ENCODE measurements at regions not wholly inside any gene's neighbourhood (a gene's known extent, or its start where the extent isn't known, plus 50 kb on each side); places are given as distances from the start of the nearest gene placed in this dataset.

DNA sequence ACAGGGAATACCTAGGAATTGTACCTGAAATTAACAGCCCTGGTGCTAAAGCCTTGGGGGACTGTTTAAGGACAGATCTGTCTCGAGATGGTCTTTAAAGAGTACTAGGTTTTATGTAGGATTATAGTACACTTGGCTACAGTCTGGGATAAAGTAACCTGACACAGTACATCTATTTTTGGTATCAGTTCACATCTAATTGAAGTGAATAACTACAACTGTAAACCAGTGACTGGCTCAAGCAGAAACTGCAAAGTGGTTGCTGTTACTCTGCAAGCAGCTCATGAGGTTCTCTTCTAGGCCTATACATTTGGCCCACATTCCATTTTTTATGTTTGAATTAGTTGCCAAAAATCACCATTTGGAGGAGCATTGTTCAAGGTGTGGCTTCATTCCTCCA lies 320.8 kb upstream of the USP25 start:
- Histone ChIP-seq H3K4me3 (ENCODE audit: low read length in 2 of 2) (no peak overlapping the region), H4K91ac (ENCODE audit: low read depth, low read length, poor library complexity) (no peak overlapping the region), H3K14ac (ENCODE audit: low read length) (no peak overlapping the region), H4K8ac (ENCODE audit: low read depth, low read length) (no peak overlapping the region), H2AFZ (ENCODE audit: low read length) (no peak overlapping the region), H3K4me1 (ENCODE audit: control insufficient read depth in 2 of 2, insufficient read depth in 1 of 2, low read depth in 1 of 2, low read length in 2 of 2) (peaks cover 0 to 8% of the 10 kb centered on the region in 2 donors), H3K27me3 (ENCODE audit: control insufficient read depth in 3 of 3, insufficient read depth in 3 of 3, low read depth in 1 of 3, low read length in 3 of 3) (no peaks in the 10 kb centered on the region), H3K18ac (ENCODE audit: low read length) (no peak overlapping the region), H2BK5ac (ENCODE audit: low read length) (no peak overlapping the region), H2BK15ac (ENCODE audit: low read length) (no peak overlapping the region), H3K23ac (ENCODE audit: low read depth, low read length, poor library complexity) (no peak overlapping the region), H3K9me3 (replicated peaks in 1 of 2; ENCODE audit: control insufficient read depth in 2 of 2, insufficient read depth in 1 of 2, low read depth in 1 of 2, low read length in 2 of 2) (peaks cover 0 to 5% of the 10 kb centered on the region in 2 donors), H2BK12ac (ENCODE audit: low read length) (no peak overlapping the region), H3K4ac (ENCODE audit: low read length) (no peak overlapping the region), H3K9ac (ENCODE audit: low read depth, low read length, poor library complexity) (no peak overlapping the region), H3K4me2 (ENCODE audit: insufficient read depth, low read length, poor library complexity, severe bottlenecking) (no peak overlapping the region), H3K79me1 (ENCODE audit: low read depth, low read length) (no peaks in the 10 kb centered on the region), H2AK5ac (ENCODE audit: low read depth, low read length) (no peak overlapping the region), H3K27ac (replicated peaks; ENCODE audit: low read length) (no peak overlapping the region), H2BK120ac (ENCODE audit: low read depth, low read length) (no peak overlapping the region), H3K36me3 (replicated peaks in 1 of 2; ENCODE audit: control insufficient read depth in 2 of 2, insufficient read depth in 2 of 2, low read length in 2 of 2) (no peaks in the 10 kb centered on the region)
- no peak for DNase-seq (ENCODE audit: low spot score)
- WGBS, 2 donors (ENCODE audit: extremely low coverage in 2 of 2, insufficient read length in 2 of 2, insufficient replicate concordance in 1 of 2) = no CpG with 5 or more reads among the region's 1 CpG

DNA sequence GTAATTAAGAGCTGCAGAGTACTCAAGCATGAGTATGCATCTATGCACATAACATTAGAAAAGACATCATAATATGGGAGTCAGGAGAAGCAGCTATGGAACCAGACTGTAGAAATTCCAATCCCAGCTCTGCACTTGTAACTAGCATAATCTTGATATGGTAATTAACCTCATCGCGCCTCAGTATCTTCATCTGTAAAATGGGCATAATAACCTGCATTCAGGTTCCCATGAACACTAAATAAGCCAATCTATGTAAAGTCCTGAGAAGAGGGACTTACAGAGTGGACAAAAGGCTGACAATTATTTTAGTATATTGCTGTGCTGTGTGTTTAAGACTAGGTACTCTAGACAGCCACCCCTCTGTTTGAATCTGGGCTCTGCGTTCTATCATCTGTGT lies 318.9 kb upstream of the USP25 start:
- Histone ChIP-seq H3K4me3 (ENCODE audit: low read length in 2 of 2) (no peak overlapping the region), H3K23ac (ENCODE audit: low read depth, low read length, poor library complexity) (no peak overlapping the region), H3K14ac (ENCODE audit: low read length) (no peak overlapping the region), H3K4me1 (ENCODE audit: control insufficient read depth in 2 of 2, insufficient read depth in 1 of 2, low read depth in 1 of 2, low read length in 2 of 2) (peaks cover 2 to 17% of the 10 kb centered on the region in 2 donors), H2BK12ac (ENCODE audit: low read length) (no peak overlapping the region), H3K27me3 (ENCODE audit: control insufficient read depth in 3 of 3, insufficient read depth in 3 of 3, low read depth in 1 of 3, low read length in 3 of 3) (no peaks in the 10 kb centered on the region), H3K9ac (ENCODE audit: low read depth, low read length, poor library complexity) (no peak overlapping the region), H2BK5ac (ENCODE audit: low read length) (no peak overlapping the region), H2BK120ac (ENCODE audit: low read depth, low read length) (no peak overlapping the region), H4K91ac (ENCODE audit: low read depth, low read length, poor library complexity) (no peak overlapping the region), H3K27ac (replicated peaks; ENCODE audit: low read length) (no peak overlapping the region), H2AK5ac (ENCODE audit: low read depth, low read length) (no peak overlapping the region), H3K79me1 (ENCODE audit: low read depth, low read length) (no peaks in the 10 kb centered on the region), H3K4ac (ENCODE audit: low read length) (no peak overlapping the region), H3K18ac (ENCODE audit: low read length) (no peak overlapping the region), H2BK15ac (ENCODE audit: low read length) (no peak overlapping the region), H3K9me3 (replicated peaks in 1 of 2; ENCODE audit: control insufficient read depth in 2 of 2, insufficient read depth in 1 of 2, low read depth in 1 of 2, low read length in 2 of 2) (peaks cover 0 to 5% of the 10 kb centered on the region in 2 donors), H2AFZ (ENCODE audit: low read length) (no peak overlapping the region), H3K36me3 (replicated peaks in 1 of 2; ENCODE audit: control insufficient read depth in 2 of 2, insufficient read depth in 2 of 2, low read length in 2 of 2) (no peaks in the 10 kb centered on the region), H4K8ac (ENCODE audit: low read depth, low read length) (no peak overlapping the region), H3K4me2 (ENCODE audit: insufficient read depth, low read length, poor library complexity, severe bottlenecking) (no peak overlapping the region)
- DNase-seq (ENCODE audit: low spot score) = no peak
- WGBS, 2 donors (ENCODE audit: extremely low coverage in 2 of 2, insufficient read length in 2 of 2, insufficient replicate concordance in 1 of 2) = no CpG with 5 or more reads among the region's 3 CpGs

DNA sequence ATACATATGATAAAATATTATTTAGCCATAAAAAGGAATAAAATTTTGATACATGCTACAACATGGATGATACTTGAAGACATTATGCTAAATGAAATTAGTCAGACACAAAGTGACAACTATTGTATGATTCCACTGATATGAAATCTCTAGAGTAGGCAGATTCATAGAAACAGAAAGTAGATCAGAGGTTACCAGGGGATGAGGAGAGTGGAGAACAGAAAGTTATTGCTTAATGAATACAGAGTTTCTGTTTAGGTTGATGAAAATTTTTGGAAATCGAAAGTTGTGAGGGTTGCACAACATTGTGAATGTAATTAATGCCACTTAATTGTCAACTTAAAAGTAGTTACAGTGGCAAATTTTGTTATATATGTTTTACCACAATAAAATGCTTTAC lies 315.7 kb upstream of the USP25 start:
- no peak overlapping the region for H4K91ac ChIP-seq (ENCODE audit: low read depth, low read length, poor library complexity)
- H3K36me3 ChIP-seq (replicated peaks in 1 of 2; ENCODE audit: control insufficient read depth in 2 of 2, insufficient read depth in 2 of 2, low read length in 2 of 2) = no peaks in the 10 kb centered on the region
- H3K9ac ChIP-seq (ENCODE audit: low read depth, low read length, poor library complexity) = no peak overlapping the region
- H4K8ac ChIP-seq (ENCODE audit: low read depth, low read length) = no peak overlapping the region
- no peak overlapping the region for H3K23ac ChIP-seq (ENCODE audit: low read depth, low read length, poor library complexity)
- DNase-seq (ENCODE audit: low spot score) = no peak
- no peak overlapping the region for H2BK15ac ChIP-seq (ENCODE audit: low read length)
- no peak overlapping the region for H3K27ac ChIP-seq (replicated peaks; ENCODE audit: low read length)
- H3K4me3 ChIP-seq (ENCODE audit: low read length in 2 of 2) = no peak overlapping the region
- no peak overlapping the region for H3K4me2 ChIP-seq (ENCODE audit: insufficient read depth, low read length, poor library complexity, severe bottlenecking)
- H2BK12ac ChIP-seq (ENCODE audit: low read length) = no peak overlapping the region
- peaks cover 0 to 5% of the 10 kb centered on the region in 2 donors for H3K9me3 ChIP-seq (replicated peaks in 1 of 2; ENCODE audit: control insufficient read depth in 2 of 2, insufficient read depth in 1 of 2, low read depth in 1 of 2, low read length in 2 of 2)
- H2BK5ac ChIP-seq (ENCODE audit: low read length) = no peak overlapping the region
- no peak overlapping the region for H2AFZ ChIP-seq (ENCODE audit: low read length)
- no peak overlapping the region for H3K4ac ChIP-seq (ENCODE audit: low read length)
- H3K27me3 ChIP-seq (ENCODE audit: control insufficient read depth in 3 of 3, insufficient read depth in 3 of 3, low read depth in 1 of 3, low read length in 3 of 3) = no peaks in the 10 kb centered on the region
- no peak overlapping the region for H3K14ac ChIP-seq (ENCODE audit: low read length)
- H3K18ac ChIP-seq (ENCODE audit: low read length) = no peak overlapping the region
- H3K4me1 ChIP-seq (ENCODE audit: control insufficient read depth in 2 of 2, insufficient read depth in 1 of 2, low read depth in 1 of 2, low read length in 2 of 2) = peaks cover 6 to 19% of the 10 kb centered on the region in 2 donors
- H2BK120ac ChIP-seq (ENCODE audit: low read depth, low read length) = no peak overlapping the region
- H3K79me1 ChIP-seq (ENCODE audit: low read depth, low read length) = no peaks in the 10 kb centered on the region
- H2AK5ac ChIP-seq (ENCODE audit: low read depth, low read length) = no peak overlapping the region
- 100% methylated on average over 1 of the region's 1 CpG; no CpG with 5 or more reads in 1 of the 2 donors for WGBS, 2 donors (ENCODE audit: extremely low coverage in 2 of 2, insufficient read length in 2 of 2, insufficient replicate concordance in 1 of 2)

DNA sequence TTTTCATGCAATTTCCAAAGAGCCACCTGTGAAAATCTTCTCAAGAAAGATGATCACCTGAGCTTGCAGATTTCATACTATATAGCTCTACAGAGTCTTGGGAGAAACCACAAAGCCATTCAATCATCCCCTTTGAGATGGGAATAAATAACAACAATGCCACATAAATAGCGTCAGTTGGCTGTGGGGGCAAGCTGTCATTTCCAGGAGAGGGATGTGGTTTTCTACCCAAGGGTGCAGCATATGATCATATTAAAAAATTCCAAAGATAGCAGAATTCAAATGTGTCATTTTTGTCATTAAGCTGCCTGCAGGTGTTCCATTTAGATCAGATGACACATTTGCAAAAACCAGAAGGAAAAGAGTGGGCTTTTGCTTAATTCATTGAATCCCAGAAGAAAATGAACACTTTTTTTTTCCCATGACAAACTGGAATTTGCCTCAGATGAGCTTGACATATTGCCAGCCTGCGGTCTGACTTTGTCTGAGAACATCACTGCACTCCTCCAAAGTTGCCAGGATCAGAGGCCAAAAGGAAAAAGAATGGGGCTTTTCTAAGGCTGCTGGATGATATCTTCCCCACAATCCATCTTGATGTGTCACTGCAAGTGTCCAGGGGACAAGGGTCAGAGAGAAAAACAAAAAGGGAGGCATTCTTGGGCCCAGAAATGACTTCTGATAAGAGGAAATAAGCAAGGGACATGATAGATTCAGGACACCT lies 314.1 kb upstream of the USP25 start:
- H4K8ac ChIP-seq (ENCODE audit: low read depth, low read length) = no peak overlapping the region

More for the DNA sequence above, 314.1 kb upstream of the USP25 start:
- H3K27me3 ChIP-seq (ENCODE audit: control insufficient read depth in 3 of 3, insufficient read depth in 3 of 3, low read depth in 1 of 3, low read length in 3 of 3) = no peaks in the 10 kb centered on the region
- no peak for DNase-seq (ENCODE audit: low spot score)
- no peak overlapping the region for H3K9ac ChIP-seq (ENCODE audit: low read depth, low read length, poor library complexity)
- no CpG with 5 or more reads among the region's 2 CpGs for WGBS, 2 donors (ENCODE audit: extremely low coverage in 2 of 2, insufficient read length in 2 of 2, insufficient replicate concordance in 1 of 2)
- H3K36me3 ChIP-seq (replicated peaks in 1 of 2; ENCODE audit: control insufficient read depth in 2 of 2, insufficient read depth in 2 of 2, low read length in 2 of 2) = no peaks in the 10 kb centered on the region
- H2AFZ ChIP-seq (ENCODE audit: low read length) = peak overlapping the region; percentile 21
- H2AK5ac ChIP-seq (ENCODE audit: low read depth, low read length) = no peak overlapping the region
- H3K14ac ChIP-seq (ENCODE audit: low read length) = no peak overlapping the region
- no peaks in the 10 kb centered on the region for H3K79me1 ChIP-seq (ENCODE audit: low read depth, low read length)
- no peak overlapping the region for H3K4me2 ChIP-seq (ENCODE audit: insufficient read depth, low read length, poor library complexity, severe bottlenecking)
- H2BK12ac ChIP-seq (ENCODE audit: low read length) = no peak overlapping the region
- no peak overlapping the region for H4K91ac ChIP-seq (ENCODE audit: low read depth, low read length, poor library complexity)
- H3K4me3 ChIP-seq (ENCODE audit: low read length in 2 of 2) = no peak overlapping the region
- no peak overlapping the region for H3K4ac ChIP-seq (ENCODE audit: low read length)
- no peak overlapping the region for H3K18ac ChIP-seq (ENCODE audit: low read length)
- H3K23ac ChIP-seq (ENCODE audit: low read depth, low read length, poor library complexity) = no peak overlapping the region
- H2BK15ac ChIP-seq (ENCODE audit: low read length) = no peak overlapping the region
- H3K4me1 ChIP-seq (ENCODE audit: control insufficient read depth in 2 of 2, insufficient read depth in 1 of 2, low read depth in 1 of 2, low read length in 2 of 2) = peaks cover 6 to 19% of the 10 kb centered on the region in 2 donors
- no peak overlapping the region for H3K27ac ChIP-seq (replicated peaks; ENCODE audit: low read length)
- peaks cover 0 to 5% of the 10 kb centered on the region in 2 donors for H3K9me3 ChIP-seq (replicated peaks in 1 of 2; ENCODE audit: control insufficient read depth in 2 of 2, insufficient read depth in 1 of 2, low read depth in 1 of 2, low read length in 2 of 2)
- H2BK5ac ChIP-seq (ENCODE audit: low read length) = no peak overlapping the region
- H2BK120ac ChIP-seq (ENCODE audit: low read depth, low read length) = no peak overlapping the region
